Endodermal cell (in vitro differentiated cells): ENCODE measurements at regions not wholly inside any gene's neighbourhood (a gene's known extent, or its start where the extent isn't known, plus 50 kb on each side); places are given as distances from the start of the nearest gene placed in this dataset.

ENCODE experiments used
- DNase-seq: peaks from one replicate; pipeline ENCODE4 v3.0.0-alpha.2; 2017
- H3K27ac ChIP-seq: 2 replicates; pipeline ENCODE4 v1.5.1; 2013; ENCODE audit warnings: mild to moderate bottlenecking, low read depth, low read length, moderate library complexity
- H3K27me3 ChIP-seq: 2 replicates; pipeline ENCODE4 v1.6.1; 2013; ENCODE audit warnings: mild to moderate bottlenecking, low read length, moderate library complexity; ENCODE audit not compliant: insufficient read depth, control insufficient read depth, poor library complexity, severe bottlenecking
- H3K36me3 ChIP-seq: 2 replicates; pipeline ENCODE4 v1.7.0; 2013; ENCODE audit warnings: mild to moderate bottlenecking, low read length, moderate library complexity; ENCODE audit not compliant: control insufficient read depth, insufficient read depth
- H3K4me1 ChIP-seq: one replicate; pipeline ENCODE4 v1.7.0; 2013; ENCODE audit warnings: low read length; ENCODE audit not compliant: control insufficient read depth, insufficient read depth
- H3K4me3 ChIP-seq: 2 replicates; pipeline ENCODE4 v1.5.1; 2013; ENCODE audit warnings: mild to moderate bottlenecking, low read length, moderate library complexity
- H3K9ac ChIP-seq: 2 replicates; pipeline ENCODE4 v1.6.1; 2013; ENCODE audit warnings: mild to moderate bottlenecking, low read length, moderate library complexity; ENCODE audit not compliant: poor library complexity, severe bottlenecking; ENCODE audit errors: extremely low read depth
- H3K9me3 ChIP-seq: 2 replicates; pipeline ENCODE4 v1.6.1; 2013; ENCODE audit warnings: mild to moderate bottlenecking, low read length, moderate library complexity; ENCODE audit not compliant: control insufficient read depth
- H3K27ac Mint-ChIP-seq: 2 replicates; pipeline ENCODE4 v1.8.0; 2020; ENCODE audit warnings: mixed read lengths
- H3K27me3 Mint-ChIP-seq: 2 replicates; pipeline ENCODE4 v1.8.0; 2021; ENCODE audit warnings: mild to moderate bottlenecking, mixed read lengths; ENCODE audit not compliant: insufficient read depth
- H3K36me3 Mint-ChIP-seq: 2 replicates; pipeline ENCODE4 v1.8.0; 2020; ENCODE audit warnings: low read depth, mixed read lengths
- H3K4me1 Mint-ChIP-seq: 2 replicates; pipeline ENCODE4 v1.8.0; 2020; ENCODE audit warnings: mixed read lengths
- H3K4me3 Mint-ChIP-seq: 2 replicates; pipeline ENCODE4 v1.8.0; 2020; ENCODE audit warnings: mild to moderate bottlenecking, moderate library complexity, mixed read lengths
- H3K9me3 Mint-ChIP-seq: 2 replicates; pipeline ENCODE4 v1.8.0; 2020; ENCODE audit warnings: mild to moderate bottlenecking, mixed read lengths
- WGBS, 2 experiments: methylation state at CpG; one replicate each; pipeline versions ENCODE4 v1.1.5 to v1.1.7; 2013; ENCODE audit warnings: missing lambda C conversion rate in 2 of 2, mixed read lengths in 1 of 2; ENCODE audit not compliant: insufficient coverage in 1 of 2, insufficient read length in 1 of 2; 5-methylcytosine and 5-hydroxymethylcytosine counted together
- TF ChIP-seq, protein P1 (sequence below): fragments of 200-600 bp; sonication (generic); conservative IDR thresholded peaks from 2 replicates; pipeline ENCODE4 v1.5.0; 2021; ENCODE audit warnings: antibody characterized with exemption, mild to moderate bottlenecking

- TF ChIP-seq, protein P1, sequence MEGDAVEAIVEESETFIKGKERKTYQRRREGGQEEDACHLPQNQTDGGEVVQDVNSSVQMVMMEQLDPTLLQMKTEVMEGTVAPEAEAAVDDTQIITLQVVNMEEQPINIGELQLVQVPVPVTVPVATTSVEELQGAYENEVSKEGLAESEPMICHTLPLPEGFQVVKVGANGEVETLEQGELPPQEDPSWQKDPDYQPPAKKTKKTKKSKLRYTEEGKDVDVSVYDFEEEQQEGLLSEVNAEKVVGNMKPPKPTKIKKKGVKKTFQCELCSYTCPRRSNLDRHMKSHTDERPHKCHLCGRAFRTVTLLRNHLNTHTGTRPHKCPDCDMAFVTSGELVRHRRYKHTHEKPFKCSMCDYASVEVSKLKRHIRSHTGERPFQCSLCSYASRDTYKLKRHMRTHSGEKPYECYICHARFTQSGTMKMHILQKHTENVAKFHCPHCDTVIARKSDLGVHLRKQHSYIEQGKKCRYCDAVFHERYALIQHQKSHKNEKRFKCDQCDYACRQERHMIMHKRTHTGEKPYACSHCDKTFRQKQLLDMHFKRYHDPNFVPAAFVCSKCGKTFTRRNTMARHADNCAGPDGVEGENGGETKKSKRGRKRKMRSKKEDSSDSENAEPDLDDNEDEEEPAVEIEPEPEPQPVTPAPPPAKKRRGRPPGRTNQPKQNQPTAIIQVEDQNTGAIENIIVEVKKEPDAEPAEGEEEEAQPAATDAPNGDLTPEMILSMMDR, result no peak
- Mint-ChIP-seq H3K9me3 (peaks cover 4% of the 10 kb centered on the region), H3K4me1 (peaks cover 2% of the 10 kb centered on the region), H3K4me3 (no peak overlapping the region), H3K36me3 (no peaks in the 10 kb centered on the region), H3K27me3 (peaks cover 2% of the 10 kb centered on the region), H3K27ac (no peak overlapping the region)
- Histone ChIP-seq H3K27ac (no peak overlapping the region), H3K4me3 (no peak overlapping the region), H3K36me3 (no peaks in the 10 kb centered on the region), H3K27me3 (no peaks in the 10 kb centered on the region), H3K9ac (no peak overlapping the region), H3K4me1 (no peaks in the 10 kb centered on the region), H3K9me3 (no peaks in the 10 kb centered on the region)
- peak; percentile 5 for DNase-seq
- 94 to 98% methylated on average over 10 to 18 of the region's 18 CpGs for WGBS, 2 experiments
Observed at GRCh38 chr13:24623149-24623665, 57.0 kb upstream of the ATP12A start.

DNA sequence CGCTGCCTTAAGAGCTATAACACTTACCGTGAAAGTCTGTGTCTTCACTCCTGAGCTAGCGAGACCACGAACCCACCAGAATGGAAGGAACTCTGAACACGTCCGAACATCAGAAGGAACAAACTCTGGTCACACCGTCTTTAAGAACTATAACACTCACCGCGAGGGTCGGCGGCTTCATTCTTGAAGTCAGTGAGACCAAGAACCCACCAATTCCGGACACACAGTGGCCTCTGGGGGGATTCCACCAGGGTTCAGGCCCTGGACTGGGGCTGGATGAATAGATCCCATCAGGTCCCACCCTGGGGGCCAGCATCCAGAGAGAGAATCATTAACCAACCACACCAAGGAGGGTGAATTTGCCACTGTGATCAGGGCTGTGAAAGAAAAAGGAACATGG lies 55.8 kb upstream of the ATP12A start:
- Mint-ChIP-seq H3K27ac (no peak overlapping the region), H3K27me3 (peaks cover 2% of the 10 kb centered on the region), H3K4me1 (peaks cover 2% of the 10 kb centered on the region), H3K4me3 (no peak overlapping the region), H3K36me3 (no peaks in the 10 kb centered on the region), H3K9me3 (peaks cover 4% of the 10 kb centered on the region)
- Histone ChIP-seq H3K4me3 (no peak overlapping the region), H3K9me3 (no peaks in the 10 kb centered on the region), H3K27ac (no peak overlapping the region), H3K36me3 (no peaks in the 10 kb centered on the region), H3K4me1 (no peaks in the 10 kb centered on the region), H3K9ac (no peak overlapping the region), H3K27me3 (no peaks in the 10 kb centered on the region)
- DNase-seq, result no peak
- WGBS, 2 experiments, result 90 to 91% methylated on average over 8 to 12 of the region's 12 CpGs
- TF ChIP-seq, protein P1, result no peak

DNA sequence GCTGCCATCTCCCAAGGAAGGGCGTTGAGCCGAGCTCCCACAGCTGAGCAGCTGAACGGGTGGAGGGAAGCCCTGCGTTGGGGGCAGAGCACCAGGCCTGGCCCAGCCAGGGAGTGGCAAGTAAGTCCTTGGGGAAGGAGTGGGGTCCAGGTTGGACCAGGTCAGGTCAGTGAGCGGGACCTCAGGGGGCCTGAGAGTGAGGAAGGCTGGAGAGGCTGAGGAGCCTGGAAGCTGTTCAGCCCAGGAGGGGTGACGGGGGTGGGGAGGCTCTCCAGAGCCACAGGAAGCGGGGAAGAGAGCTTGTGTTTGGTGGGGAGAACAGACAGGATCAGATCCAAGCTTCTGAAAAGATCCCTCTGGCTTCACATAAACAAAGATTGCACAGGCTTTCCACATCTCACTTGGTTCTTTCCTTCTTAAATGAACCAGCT lies 55.4 kb upstream of the ATP12A start:
- no peaks in the 10 kb centered on the region for H3K36me3 ChIP-seq
- no peaks in the 10 kb centered on the region for H3K4me1 ChIP-seq
- H3K4me3 ChIP-seq, result no peak overlapping the region
- no peak overlapping the region for H3K27ac ChIP-seq
- Mint-ChIP-seq H3K4me1 (peaks cover 2% of the 10 kb centered on the region), H3K4me3 (no peak overlapping the region), H3K27ac (no peak overlapping the region), H3K36me3 (no peaks in the 10 kb centered on the region), H3K27me3 (peaks cover 2% of the 10 kb centered on the region), H3K9me3 (peaks cover 4% of the 10 kb centered on the region)
- H3K9me3 ChIP-seq, result no peaks in the 10 kb centered on the region
- 94 to 100% methylated on average over 3 to 7 of the region's 7 CpGs for WGBS, 2 experiments
- H3K27me3 ChIP-seq, result no peaks in the 10 kb centered on the region
- TF ChIP-seq, protein P1, result no peak
- H3K9ac ChIP-seq, result no peak overlapping the region
- no peak for DNase-seq
